ENCODE measurements at regions not wholly inside any gene's neighbourhood (a gene's known extent, or its start where the extent isn't known, plus 50 kb on each side); places are given as distances from the start of the nearest gene placed in this dataset.

DNA sequence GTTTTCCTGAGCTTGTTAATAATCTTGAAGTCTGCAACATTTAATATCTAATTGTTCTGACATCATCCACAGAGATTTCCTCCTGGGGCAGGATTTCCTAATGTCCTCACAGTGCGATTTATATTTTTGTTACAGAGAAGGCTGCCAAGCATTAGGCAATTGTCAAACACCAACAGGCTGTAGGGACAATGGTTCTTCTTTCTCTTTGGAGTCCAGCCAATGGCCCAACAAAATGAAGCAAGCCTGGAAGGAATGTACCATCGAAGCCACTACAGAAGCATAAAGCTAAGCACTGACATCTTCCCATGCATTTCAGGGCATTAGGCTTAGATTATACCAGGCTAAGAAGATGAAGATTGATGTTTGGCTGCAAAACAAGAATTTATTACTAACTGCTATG lies 173.0 kb upstream of the FRMD4B start:
- in situ Hi-C loops (cut with HindIII; ENCODE audit: low pct_unique_long_range_greater_than_20kb, low sequenced_read_pairs) = no loop called here
- TF ChIP-seq JUND (IDR thresholded peaks at IDR 0.05; ENCODE audit: low read depth) = no peak
- peak in 1 of 2 experiments; percentile 25 for DNase-seq (ENCODE audit: low read depth in 1 of 2, low spot score in 1 of 2)

DNA sequence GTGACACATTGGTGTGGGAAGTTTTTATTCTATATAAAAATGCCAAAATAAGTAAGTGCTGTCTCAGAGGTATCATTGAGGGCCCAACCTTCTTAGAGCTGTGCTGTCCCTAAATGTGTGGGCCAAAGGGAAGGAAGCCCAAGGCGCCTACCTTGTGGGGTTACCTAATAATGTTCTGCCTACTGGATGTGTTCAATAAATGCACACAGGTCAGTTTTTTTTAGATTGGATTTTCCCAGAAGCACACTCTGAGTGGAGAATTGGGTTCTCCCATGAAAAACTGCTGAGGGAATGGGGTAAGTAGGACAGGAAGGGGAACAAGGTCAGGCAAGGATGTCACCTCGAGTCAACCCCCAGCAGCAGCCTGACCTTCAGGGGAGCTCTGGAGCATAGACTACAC lies 168.7 kb upstream of the FRMD4B start:
- in situ Hi-C loops (cut with HindIII; ENCODE audit: low pct_unique_long_range_greater_than_20kb, low sequenced_read_pairs) = no loop called here

DNA sequence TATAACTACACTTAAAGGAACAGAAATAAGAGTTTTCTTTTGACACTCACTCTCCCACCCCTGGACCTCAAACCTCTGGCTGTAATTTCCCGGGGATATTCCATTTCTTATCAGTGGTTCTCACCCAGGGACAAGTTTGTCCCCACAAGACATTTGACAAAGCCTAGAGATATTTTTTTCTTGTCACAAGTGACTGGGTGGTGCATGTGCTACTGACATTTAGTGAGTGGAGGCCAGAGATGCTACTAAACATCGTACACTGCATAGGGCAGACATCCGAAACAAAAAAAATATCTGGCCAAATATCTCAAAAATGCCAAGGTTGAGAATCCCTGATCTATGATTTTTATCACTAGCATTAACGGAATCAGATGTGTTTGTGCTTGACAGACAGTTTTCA lies 168.0 kb upstream of the FRMD4B start:
- in situ Hi-C loops (cut with HindIII; ENCODE audit: low pct_unique_long_range_greater_than_20kb, low sequenced_read_pairs) = no loop called here
- no peak for DNase-seq (ENCODE audit: low read depth in 1 of 2, low spot score in 1 of 2)
- no peak for TF ChIP-seq JUND (IDR thresholded peaks at IDR 0.05; ENCODE audit: low read depth)

More for the DNA sequence above, 168.7 kb upstream of the FRMD4B start:
- no peak for TF ChIP-seq JUND (IDR thresholded peaks at IDR 0.05; ENCODE audit: low read depth)
- no peak for DNase-seq (ENCODE audit: low read depth in 1 of 2, low spot score in 1 of 2)

- no peak for DNase-seq (ENCODE audit: low read depth in 1 of 2, low spot score in 1 of 2)
- no peak for TF ChIP-seq JUND (IDR thresholded peaks at IDR 0.05; ENCODE audit: low read depth)
- in situ Hi-C loops (cut with HindIII; ENCODE audit: low pct_unique_long_range_greater_than_20kb, low sequenced_read_pairs) = no loop called here
Observed at GRCh38 chr3:69547461-69547880, 161.6 kb upstream of the FRMD4B start.

GRCh38 chr3:69542805-69543429 lies 157.0 kb upstream of the FRMD4B start:
- in situ Hi-C loops (cut with HindIII; ENCODE audit: low pct_unique_long_range_greater_than_20kb, low sequenced_read_pairs) = no loop called here
- DNase-seq (ENCODE audit: low read depth in 1 of 2, low spot score in 1 of 2) = no peak
- no peak for TF ChIP-seq JUND (IDR thresholded peaks at IDR 0.05; ENCODE audit: low read depth)

DNA sequence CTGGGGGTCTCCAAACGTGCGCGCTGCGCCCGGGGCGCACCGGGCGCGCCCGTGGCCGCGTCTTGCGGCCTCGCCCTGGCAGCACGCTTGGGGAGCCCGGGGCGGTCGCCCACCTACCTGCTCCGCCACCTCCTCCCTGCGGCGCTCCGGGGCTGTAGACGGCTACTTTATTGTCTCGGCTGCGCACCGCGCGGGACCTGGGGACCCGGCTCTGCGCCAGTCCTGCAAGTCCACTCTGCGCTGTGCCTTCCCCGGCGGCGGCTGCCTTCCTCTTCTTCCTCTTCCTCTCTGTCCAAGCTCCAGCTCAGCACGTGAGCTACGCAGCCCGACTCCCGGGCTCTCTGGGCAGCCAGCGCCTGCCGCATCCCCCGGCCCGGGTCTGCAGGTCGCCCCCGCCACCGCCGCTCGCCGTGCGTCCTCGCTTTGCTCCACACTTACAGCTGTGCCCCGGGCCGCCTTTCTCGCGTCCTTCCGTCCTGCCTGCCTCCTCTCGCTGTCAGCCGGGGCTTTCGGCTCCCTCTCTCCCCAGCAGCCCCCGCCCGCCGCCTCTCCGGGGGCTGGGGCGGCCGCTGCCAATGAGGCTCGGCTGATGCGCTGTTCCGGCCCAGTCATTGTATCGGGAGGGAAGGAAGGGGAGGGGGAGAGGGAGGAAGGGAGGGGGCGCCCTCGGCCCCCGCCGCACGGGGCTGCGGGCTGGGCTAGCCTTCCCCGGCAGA lies 156.4 kb upstream of the FRMD4B start:
- DNase-seq (ENCODE audit: low read depth in 1 of 2, low spot score in 1 of 2) = no peak
- no peak for TF ChIP-seq JUND (IDR thresholded peaks at IDR 0.05; ENCODE audit: low read depth)
- in situ Hi-C loops (cut with HindIII; ENCODE audit: low pct_unique_long_range_greater_than_20kb, low sequenced_read_pairs) = no loop called here

- no peak for DNase-seq (ENCODE audit: low read depth in 1 of 2, low spot score in 1 of 2)
Observed at GRCh38 chr3:69541711-69542088, 155.8 kb upstream of the FRMD4B start.

DNA sequence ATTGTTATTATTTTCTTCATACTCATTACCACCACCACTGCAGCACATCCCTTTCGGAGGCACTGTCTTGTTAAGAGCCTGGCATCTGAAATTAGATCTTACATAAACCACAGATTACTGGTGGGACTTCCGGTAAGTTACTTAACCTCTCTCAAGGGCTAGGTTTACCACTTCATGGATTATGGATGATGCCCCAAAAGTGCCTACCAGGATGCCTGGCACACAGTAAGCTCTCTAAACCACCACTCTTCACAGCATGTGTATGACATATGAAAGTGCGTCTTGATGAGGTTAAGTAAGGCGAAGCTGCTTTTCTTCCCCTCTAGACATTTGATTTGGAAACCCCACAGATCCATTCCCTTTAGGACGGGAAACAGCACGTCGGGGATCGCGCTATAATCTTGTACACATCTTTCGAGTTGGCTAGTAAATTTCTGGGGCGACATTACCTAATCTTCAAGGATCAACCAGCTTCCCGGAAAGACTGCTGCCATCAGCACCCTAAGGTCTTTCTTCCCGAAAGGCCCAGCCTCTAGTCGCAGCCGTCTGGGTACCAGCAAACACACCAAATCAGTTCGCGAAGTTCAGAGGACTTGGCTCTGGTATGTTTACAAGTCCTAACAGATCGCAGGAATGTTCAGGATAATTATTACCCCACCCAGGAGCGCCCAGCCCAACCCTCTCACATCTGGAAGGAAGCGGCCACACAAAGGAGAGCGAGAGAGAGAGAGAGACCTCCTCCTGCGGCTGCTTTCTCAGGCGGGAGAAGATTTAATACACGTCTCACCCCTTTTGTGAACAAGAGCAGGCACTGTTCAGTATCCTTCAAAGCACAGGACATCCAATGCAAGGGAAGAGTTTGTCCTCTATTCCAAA lies 155.1 kb upstream of the FRMD4B start:
- no peak for DNase-seq (ENCODE audit: low read depth in 1 of 2, low spot score in 1 of 2)
- no peak for TF ChIP-seq JUND (IDR thresholded peaks at IDR 0.05; ENCODE audit: low read depth)
- in situ Hi-C loops (cut with HindIII; ENCODE audit: low pct_unique_long_range_greater_than_20kb, low sequenced_read_pairs) = no loop called here

More at GRCh38 chr3:69541711-69542088, 155.8 kb upstream of the FRMD4B start:
- no peak for TF ChIP-seq JUND (IDR thresholded peaks at IDR 0.05; ENCODE audit: low read depth)
- in situ Hi-C loops (cut with HindIII; ENCODE audit: low pct_unique_long_range_greater_than_20kb, low sequenced_read_pairs) = no loop called here

DNA sequence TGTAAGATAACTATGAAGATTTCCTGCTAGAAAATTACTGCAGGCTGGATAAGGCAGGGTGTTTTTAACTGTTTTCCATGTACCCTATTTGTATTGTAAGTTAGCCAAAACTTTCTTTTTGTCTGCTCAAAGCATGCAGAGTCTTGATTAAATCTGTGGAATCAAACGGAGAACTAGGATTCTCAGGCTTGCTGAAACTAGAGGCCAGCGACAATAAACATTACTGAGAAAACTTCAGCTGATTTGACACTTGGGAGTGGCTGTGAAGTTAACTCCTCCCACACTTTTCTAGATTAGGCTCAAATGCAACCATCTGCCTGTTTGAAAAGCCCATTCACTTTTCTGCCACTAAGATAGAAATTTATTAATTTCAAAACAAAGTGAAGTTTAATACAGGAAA lies 153.2 kb upstream of the FRMD4B start:
- TF ChIP-seq JUND (IDR thresholded peaks at IDR 0.05; ENCODE audit: low read depth) = no peak
- in situ Hi-C loops (cut with HindIII; ENCODE audit: low pct_unique_long_range_greater_than_20kb, low sequenced_read_pairs) = no loop called here
- DNase-seq (ENCODE audit: low read depth in 1 of 2, low spot score in 1 of 2) = no peak

DNA sequence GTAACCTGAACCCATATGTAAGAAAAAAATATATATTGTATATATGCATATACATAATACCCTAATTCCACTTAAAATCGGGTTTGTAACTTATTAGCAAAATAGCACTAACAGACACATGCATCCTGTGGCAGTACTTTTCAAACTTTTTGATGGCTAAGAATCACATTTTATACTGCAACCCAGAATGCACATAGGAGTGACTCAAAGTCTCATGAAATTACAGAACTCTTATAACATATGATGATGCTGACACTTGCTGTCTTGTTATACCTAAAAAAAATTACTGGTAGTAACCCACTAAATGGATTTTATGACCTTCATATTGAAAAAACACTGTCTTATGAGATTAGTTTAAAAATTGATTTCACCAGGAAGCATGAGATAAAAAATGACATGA lies 152.4 kb upstream of the FRMD4B start:
- DNase-seq (ENCODE audit: low read depth in 1 of 2, low spot score in 1 of 2) = no peak
- TF ChIP-seq JUND (IDR thresholded peaks at IDR 0.05; ENCODE audit: low read depth) = no peak
- in situ Hi-C loops (cut with HindIII; ENCODE audit: low pct_unique_long_range_greater_than_20kb, low sequenced_read_pairs) = no loop called here

GRCh38 chr3:69536306-69537020 lies 150.6 kb upstream of the FRMD4B start:
- in situ Hi-C loops (cut with HindIII; ENCODE audit: low pct_unique_long_range_greater_than_20kb, low sequenced_read_pairs) = no loop called here
- DNase-seq (ENCODE audit: low read depth in 1 of 2, low spot score in 1 of 2) = no peak

DNA sequence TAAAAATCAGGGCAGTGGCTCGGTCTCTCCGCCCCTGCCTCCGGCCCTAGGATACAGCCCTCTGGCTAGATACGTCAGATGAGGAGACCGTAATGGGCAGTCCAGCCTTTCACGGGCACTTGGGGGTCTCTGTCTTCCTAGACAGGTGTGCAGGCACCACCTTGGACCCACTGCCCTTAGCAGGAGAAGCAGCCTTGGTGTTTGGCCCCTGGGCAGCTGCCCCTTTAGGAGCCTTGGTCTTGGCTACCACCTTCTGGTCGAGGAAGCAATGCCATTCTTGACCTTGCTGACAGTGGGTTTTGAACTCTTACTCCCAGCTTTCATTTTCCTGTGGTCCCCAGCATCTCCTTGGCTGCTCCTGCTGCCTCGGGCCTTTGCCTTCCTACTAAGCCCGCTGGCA lies 149.7 kb upstream of the FRMD4B start:
- no peak for TF ChIP-seq JUND (IDR thresholded peaks at IDR 0.05; ENCODE audit: low read depth)
- in situ Hi-C loops (cut with HindIII; ENCODE audit: low pct_unique_long_range_greater_than_20kb, low sequenced_read_pairs) = no loop called here
- no peak for DNase-seq (ENCODE audit: low read depth in 1 of 2, low spot score in 1 of 2)

More at GRCh38 chr3:69536306-69537020, 150.6 kb upstream of the FRMD4B start:
- TF ChIP-seq JUND (IDR thresholded peaks at IDR 0.05; ENCODE audit: low read depth) = no peak
